GM12864 (cell line): ENCODE measurements at regions not wholly inside any gene's neighbourhood (a gene's known extent, or its start where the extent isn't known, plus 50 kb on each side); places are given as distances from the start of the nearest gene placed in this dataset.
"Not testable (repeated sequence)": the region's sequence is repeated elsewhere in the genome, so short reads cannot be mapped to it uniquely, and the experiment has no call there.

Source experiments
- DNase-seq: peaks from one replicate; pipeline ENCODE4 v3.0.0-alpha.2; 2011; ENCODE audit warnings: low read depth
- H3K4me3 ChIP-seq: 2 replicates; pipeline ENCODE4 v1.5.1; 2011; ENCODE audit warnings: mild to moderate bottlenecking, low read depth, low read length, control low read depth
- TF ChIP-seq, protein P1 (sequence below): IDR thresholded peaks from 2 replicates; pipeline ENCODE4 v1.5.1; 2011; ENCODE audit warnings: low read depth, mild to moderate bottlenecking, moderate library complexity, low read length, control low read depth, inconsistent platforms; ENCODE audit errors: missing control alignments

DNA sequence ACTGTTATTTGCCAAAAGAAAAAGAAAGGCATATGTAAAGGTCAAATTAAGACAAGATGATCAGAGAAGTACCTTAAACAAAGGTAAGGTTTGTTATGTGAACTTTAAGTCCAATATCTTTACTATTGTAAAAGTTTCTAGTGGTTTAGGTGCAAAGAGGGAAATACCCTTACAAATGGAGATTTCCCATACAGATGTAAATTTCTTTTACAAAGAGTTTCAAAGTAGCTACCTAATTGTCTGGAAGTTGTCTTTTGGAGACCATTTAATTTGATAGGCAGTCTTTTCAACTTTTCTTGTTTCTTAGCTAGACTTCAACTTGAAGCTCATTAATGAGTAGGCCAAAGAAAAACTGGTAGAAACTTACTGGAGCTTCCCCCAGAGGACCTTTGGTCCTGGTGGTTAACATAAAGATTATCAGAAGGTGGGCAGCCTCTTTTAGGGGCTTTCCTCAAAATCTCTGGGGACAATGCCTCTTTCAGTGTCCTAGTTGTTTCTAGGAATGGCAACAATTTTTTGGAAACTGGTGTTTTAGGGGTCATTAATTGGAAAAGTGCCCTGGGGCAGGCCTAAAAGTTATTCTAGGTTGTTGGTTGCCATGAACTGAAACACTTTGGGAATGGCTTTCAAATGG, 297.3 kb downstream of the GUCY2F start:
- TF ChIP-seq, protein P1, sequence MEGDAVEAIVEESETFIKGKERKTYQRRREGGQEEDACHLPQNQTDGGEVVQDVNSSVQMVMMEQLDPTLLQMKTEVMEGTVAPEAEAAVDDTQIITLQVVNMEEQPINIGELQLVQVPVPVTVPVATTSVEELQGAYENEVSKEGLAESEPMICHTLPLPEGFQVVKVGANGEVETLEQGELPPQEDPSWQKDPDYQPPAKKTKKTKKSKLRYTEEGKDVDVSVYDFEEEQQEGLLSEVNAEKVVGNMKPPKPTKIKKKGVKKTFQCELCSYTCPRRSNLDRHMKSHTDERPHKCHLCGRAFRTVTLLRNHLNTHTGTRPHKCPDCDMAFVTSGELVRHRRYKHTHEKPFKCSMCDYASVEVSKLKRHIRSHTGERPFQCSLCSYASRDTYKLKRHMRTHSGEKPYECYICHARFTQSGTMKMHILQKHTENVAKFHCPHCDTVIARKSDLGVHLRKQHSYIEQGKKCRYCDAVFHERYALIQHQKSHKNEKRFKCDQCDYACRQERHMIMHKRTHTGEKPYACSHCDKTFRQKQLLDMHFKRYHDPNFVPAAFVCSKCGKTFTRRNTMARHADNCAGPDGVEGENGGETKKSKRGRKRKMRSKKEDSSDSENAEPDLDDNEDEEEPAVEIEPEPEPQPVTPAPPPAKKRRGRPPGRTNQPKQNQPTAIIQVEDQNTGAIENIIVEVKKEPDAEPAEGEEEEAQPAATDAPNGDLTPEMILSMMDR = no peak
- H3K4me3 ChIP-seq = no peak overlapping the region
- no peak for DNase-seq

DNA sequence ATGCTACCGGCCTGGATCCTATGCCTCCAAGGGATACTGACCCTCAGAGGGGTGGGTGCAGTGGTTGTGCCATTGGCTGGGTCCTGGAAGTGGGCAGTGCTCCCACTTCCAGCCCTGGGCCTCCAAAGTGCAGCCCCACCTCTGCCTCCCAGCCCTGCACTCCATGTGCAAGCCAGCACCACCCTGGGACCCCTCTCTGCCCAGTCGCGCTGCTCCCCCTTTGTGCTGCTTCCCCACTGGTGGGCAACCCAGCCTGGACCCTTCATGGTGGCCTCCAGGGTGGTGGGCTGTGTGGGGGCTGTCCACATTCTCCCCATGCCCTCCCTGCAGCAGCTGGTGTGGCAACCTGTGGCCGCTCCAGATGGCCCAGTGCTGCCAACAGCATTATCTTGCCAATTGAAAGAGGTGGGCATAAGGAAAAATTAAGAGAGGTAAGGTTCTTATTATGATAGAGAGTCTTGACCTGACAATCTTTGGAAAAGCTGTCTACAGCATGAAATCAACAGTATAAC, 309.7 kb downstream of the GUCY2F start:
- no peak for DNase-seq
- TF ChIP-seq, protein P1 = no peak
- H3K4me3 ChIP-seq = no peak overlapping the region

DNA sequence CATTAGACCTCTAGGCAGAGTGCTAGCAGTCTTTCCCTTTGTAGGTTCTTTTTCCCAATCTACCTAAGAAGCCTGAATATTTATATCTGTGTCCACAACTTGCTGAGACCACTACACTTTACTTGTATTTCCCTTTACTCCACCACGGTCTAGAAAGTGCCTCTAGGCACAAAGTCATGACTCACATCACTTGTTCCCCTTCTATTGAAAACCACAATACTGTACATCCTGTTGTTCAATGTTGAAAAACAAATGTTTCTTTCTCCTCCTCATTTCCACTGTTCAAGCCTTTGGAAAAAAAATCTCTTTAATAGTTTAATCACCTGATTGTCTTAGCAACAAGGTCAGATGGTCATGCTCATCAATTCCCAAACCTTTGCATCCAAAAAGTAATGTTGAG, 326.7 kb downstream of the GUCY2F start:
- TF ChIP-seq, protein P1 = no peak
- H3K4me3 ChIP-seq = no peak overlapping the region
- DNase-seq = no peak

DNA sequence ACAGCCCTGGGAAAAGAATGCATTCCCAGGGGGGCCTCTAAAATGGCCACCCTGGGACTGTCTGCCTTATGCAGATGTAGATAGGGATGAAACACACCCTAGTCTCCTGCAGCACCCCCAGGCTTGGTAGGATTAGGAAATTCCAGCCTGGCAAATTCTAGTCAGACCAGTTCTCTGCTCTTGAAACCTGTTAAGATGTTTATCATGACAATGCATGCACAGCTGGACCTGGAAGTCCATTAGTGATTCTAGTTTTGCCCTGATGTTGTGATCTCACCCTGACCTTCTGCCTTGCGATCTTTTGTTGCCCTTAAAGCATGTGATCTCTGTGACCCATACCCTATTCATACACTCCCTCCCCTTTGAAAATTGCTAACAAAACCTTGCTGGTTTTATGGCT, 337.7 kb downstream of the GUCY2F start:
- not testable (repeated sequence) for DNase-seq, H3K4me3 ChIP-seq

DNA sequence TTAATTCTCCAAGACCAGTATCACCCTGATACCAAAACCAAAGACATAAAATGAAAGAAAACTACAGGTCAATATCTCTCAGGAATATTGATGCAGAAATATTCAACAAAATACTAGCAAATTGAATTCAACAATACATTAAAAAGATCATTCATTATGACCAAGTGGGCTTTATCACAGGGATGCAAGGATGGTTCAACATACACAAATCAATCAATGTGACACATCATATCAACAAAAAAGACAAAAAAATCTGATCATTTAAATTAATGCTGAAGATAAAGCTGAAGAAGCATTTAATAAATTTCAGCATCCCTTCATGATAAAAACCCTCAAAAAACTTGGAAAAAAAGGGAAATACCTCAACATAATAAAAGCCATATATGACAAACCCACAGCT, 341.4 kb downstream of the GUCY2F start:
- TF ChIP-seq, protein P1 = no peak
- no peak overlapping the region for H3K4me3 ChIP-seq
- DNase-seq = no peak

DNA sequence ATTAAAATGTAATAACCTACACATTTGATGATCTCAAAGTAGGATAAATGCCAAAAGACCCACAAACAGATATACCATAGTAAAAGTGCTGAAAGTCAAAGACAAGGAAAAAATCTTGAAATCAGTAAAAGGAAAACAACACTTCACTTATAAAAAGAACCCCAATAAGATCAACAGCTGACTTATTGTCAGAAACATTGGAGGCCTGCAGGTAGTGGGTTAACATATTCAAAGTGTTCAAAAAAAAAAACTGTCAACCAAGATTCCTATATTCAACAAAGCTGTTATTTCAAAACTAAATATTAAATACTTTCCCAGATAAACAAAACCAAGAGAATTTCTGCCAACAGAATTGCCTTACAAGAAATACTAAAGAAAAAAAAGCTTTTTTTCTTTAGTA, 347.1 kb downstream of the GUCY2F start:
- no peak for DNase-seq
- no peak overlapping the region for H3K4me3 ChIP-seq
- TF ChIP-seq, protein P1 = no peak

DNA sequence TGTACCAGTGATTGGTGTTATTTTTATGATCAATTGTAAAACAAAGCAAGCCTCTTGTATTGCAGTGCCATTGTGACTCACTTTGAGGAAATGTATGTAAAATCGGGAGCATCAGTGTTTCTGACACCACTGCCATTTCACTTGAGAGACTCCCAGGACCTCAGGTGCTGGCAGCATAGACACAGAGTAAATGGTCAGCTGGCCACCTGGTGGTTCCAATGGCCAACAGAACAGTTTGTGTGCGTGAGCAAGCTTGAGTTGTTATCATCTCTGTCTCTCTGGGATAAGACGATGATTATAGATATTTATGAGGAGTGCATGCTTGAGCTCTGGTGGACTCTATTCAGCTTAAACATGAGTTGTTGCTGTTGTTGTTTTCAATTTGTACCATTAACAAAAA, 356.6 kb downstream of the GUCY2F start:
- TF ChIP-seq, protein P1 = no peak
- no peak overlapping the region for H3K4me3 ChIP-seq
- no peak for DNase-seq
